Nephron (organoid): ENCODE measurements at regions not wholly inside any gene's neighbourhood (a gene's known extent, or its start where the extent isn't known, plus 50 kb on each side); places are given as distances from the start of the nearest gene placed in this dataset.

ENCODE experiments used
- H3K27ac Mint-ChIP-seq, 3 experiments: 2 replicates each; pipeline ENCODE4 v1.8.0; 2020; ENCODE audit warnings: mixed read lengths in 3 of 3, mild to moderate bottlenecking in 2 of 3, moderate library complexity in 1 of 3
- H3K27me3 Mint-ChIP-seq: 2 replicates; pipeline ENCODE4 v1.8.0; 2021; ENCODE audit warnings: low read depth, mild to moderate bottlenecking, moderate library complexity, mixed read lengths
- H3K36me3 Mint-ChIP-seq: 2 replicates; pipeline ENCODE4 v1.8.0; 2020; ENCODE audit warnings: low read depth, mixed read lengths
- H3K4me1 Mint-ChIP-seq: 2 replicates; pipeline ENCODE4 v1.8.0; 2020; ENCODE audit warnings: mixed read lengths
- H3K4me3 Mint-ChIP-seq, 3 experiments: 2 replicates each; pipeline ENCODE4 v1.8.0; 2020; ENCODE audit warnings: mild to moderate bottlenecking in 3 of 3, mixed read lengths in 3 of 3, moderate library complexity in 2 of 3
- H3K9me3 Mint-ChIP-seq: 2 replicates; pipeline ENCODE4 v1.8.0; 2020; ENCODE audit warnings: mixed read lengths
- CTCF ChIP-seq, 3 experiments: fragments of 200-600 bp; sonication (generic); IDR thresholded peaks; one replicate each; pipeline ENCODE4 v1.5.0; 2021; ENCODE audit warnings: antibody characterized with exemption in 3 of 3; ENCODE audit not compliant: unreplicated experiment in 3 of 3

GRCh38 chr20:37643400-37643799 is 50.4 kb upstream of the CTNNBL1 start:
- Mint-ChIP-seq H3K4me3 (no peak overlapping the region), H3K9me3 (no peaks in the 10 kb centered on the region), H3K27me3 (peaks cover 52% of the 10 kb centered on the region), H3K36me3 (peaks cover 4% of the 10 kb centered on the region), H3K4me1 (no peaks in the 10 kb centered on the region), H3K27ac (no peak overlapping the region)
- TF ChIP-seq CTCF (IDR thresholded peaks at IDR 0.05; ENCODE audit: unreplicated experiment in 3 of 3) = no peak

- peaks cover 4% of the 10 kb centered on the region for H3K36me3 Mint-ChIP-seq
- H3K4me1 Mint-ChIP-seq = no peaks in the 10 kb centered on the region
- no peak for TF ChIP-seq CTCF (IDR thresholded peaks at IDR 0.05; ENCODE audit: unreplicated experiment in 3 of 3)
- H3K4me3 Mint-ChIP-seq = no peak overlapping the region
- no peaks in the 10 kb centered on the region for H3K9me3 Mint-ChIP-seq
- H3K27ac Mint-ChIP-seq = no peak overlapping the region
- peaks cover 55% of the 10 kb centered on the region for H3K27me3 Mint-ChIP-seq
These were observed 51.6 kb upstream of the CTNNBL1 start for GRCh38 chr20:37642246-37642645.

GRCh38 chr20:37640600-37641561 is 52.9 kb upstream of the CTNNBL1 start:
- H3K4me1 Mint-ChIP-seq = no peaks in the 10 kb centered on the region

GRCh38 chr20:37638527-37638926 is 55.3 kb upstream of the CTNNBL1 start:
- Mint-ChIP-seq H3K4me3 (no peak overlapping the region), H3K36me3 (peaks cover 4% of the 10 kb centered on the region), H3K27ac (no peak overlapping the region), H3K27me3 (peaks cover 59% of the 10 kb centered on the region), H3K9me3 (peaks cover 3% of the 10 kb centered on the region), H3K4me1 (no peaks in the 10 kb centered on the region)
- TF ChIP-seq CTCF (IDR thresholded peaks at IDR 0.05; ENCODE audit: unreplicated experiment in 3 of 3) = no peak

More at GRCh38 chr20:37640600-37641561, 52.9 kb upstream of the CTNNBL1 start:
- peaks cover 64% of the 10 kb centered on the region for H3K27me3 Mint-ChIP-seq
- peaks cover 4% of the 10 kb centered on the region for H3K36me3 Mint-ChIP-seq
- no peak for TF ChIP-seq CTCF (IDR thresholded peaks at IDR 0.05; ENCODE audit: unreplicated experiment in 3 of 3)
- no peak overlapping the region for H3K27ac Mint-ChIP-seq
- no peaks in the 10 kb centered on the region for H3K9me3 Mint-ChIP-seq
- no peak overlapping the region for H3K4me3 Mint-ChIP-seq

GRCh38 chr20:37636977-37637376 is 56.9 kb upstream of the CTNNBL1 start:
- Mint-ChIP-seq H3K9me3 (peaks cover 3% of the 10 kb centered on the region), H3K27ac (no peak overlapping the region), H3K4me3 (no peak overlapping the region), H3K4me1 (no peaks in the 10 kb centered on the region), H3K36me3 (peaks cover 4% of the 10 kb centered on the region), H3K27me3 (peaks cover 61% of the 10 kb centered on the region)
- no peak for TF ChIP-seq CTCF (IDR thresholded peaks at IDR 0.05; ENCODE audit: unreplicated experiment in 3 of 3)
